ENCODE measurements at regions not wholly inside any gene's neighbourhood (a gene's known extent, or its start where the extent isn't known, plus 50 kb on each side); places are given as distances from the start of the nearest gene placed in this dataset.

GRCh38 chr18:74012954-74013630, 134.5 kb downstream of the FBXO15 start:
- intact Hi-C loops (cut with micrococcal nuclease; ENCODE audit: unreplicated experiment), result no loop called here
- no peak overlapping the region for H3K4me3 ChIP-seq (ENCODE audit: low read depth, low read length, poor library complexity, severe bottlenecking)
- H3K27me3 ChIP-seq (replicated peaks; ENCODE audit: insufficient read depth, low read depth, low read length, poor library complexity), result no peaks in the 10 kb centered on the region
- POLR2A ChIA-PET (ENCODE audit: low non-redundant PET), result no interaction called here
- no TSS peak for BruUV-seq (replicated peaks)
- CTCF ChIA-PET, result no interaction called here
- no peak for DNase-seq (ENCODE audit: low spot score)
- no peaks in the 10 kb centered on the region for H3K9me3 ChIP-seq (ENCODE audit: low read depth, low read length, poor library complexity, severe bottlenecking)
- no peak overlapping the region for H3K27ac ChIP-seq (ENCODE audit: low read depth, low read length, poor library complexity, severe bottlenecking)
- no peaks in the 10 kb centered on the region for H3K4me1 ChIP-seq (ENCODE audit: insufficient read depth, low read length, poor library complexity, severe bottlenecking)
- no peaks in the 10 kb centered on the region for H3K36me3 ChIP-seq (ENCODE audit: insufficient read depth, low read length, poor library complexity, severe bottlenecking)
- no peak for TF ChIP-seq EZH2 (IDR thresholded peaks at IDR 0.05; ENCODE audit: borderline replicate concordance, low read depth, low read length, poor library complexity, severe bottlenecking)
- no peak for TF ChIP-seq CTCF (conservative IDR thresholded peaks at IDR 0.05; ENCODE audit: low read depth, low read length)

- Histone ChIP-seq H3K36me3 (ENCODE audit: insufficient read depth, low read length, poor library complexity, severe bottlenecking) (no peaks in the 10 kb centered on the region), H3K4me1 (ENCODE audit: insufficient read depth, low read length, poor library complexity, severe bottlenecking) (no peaks in the 10 kb centered on the region), H3K27ac (ENCODE audit: low read depth, low read length, poor library complexity, severe bottlenecking) (no peak overlapping the region), H3K27me3 (replicated peaks; ENCODE audit: insufficient read depth, low read depth, low read length, poor library complexity) (no peaks in the 10 kb centered on the region), H3K4me3 (ENCODE audit: low read depth, low read length, poor library complexity, severe bottlenecking) (no peak overlapping the region), H3K9me3 (ENCODE audit: low read depth, low read length, poor library complexity, severe bottlenecking) (no peaks in the 10 kb centered on the region)
- CTCF ChIA-PET, result no interaction called here
- intact Hi-C loops (cut with micrococcal nuclease; ENCODE audit: unreplicated experiment), result no loop called here
- no peak for DNase-seq (ENCODE audit: low spot score)
- POLR2A ChIA-PET (ENCODE audit: low non-redundant PET), result no interaction called here
- TF ChIP-seq EZH2 (IDR thresholded peaks at IDR 0.05; ENCODE audit: borderline replicate concordance, low read depth, low read length, poor library complexity, severe bottlenecking) (no peak), CTCF (conservative IDR thresholded peaks at IDR 0.05; ENCODE audit: low read depth, low read length) (no peak)
- BruUV-seq (replicated peaks), result no TSS peak
These were observed 141.5 kb downstream of the FBXO15 start for GRCh38 chr18:74006143-74006542.

DNA sequence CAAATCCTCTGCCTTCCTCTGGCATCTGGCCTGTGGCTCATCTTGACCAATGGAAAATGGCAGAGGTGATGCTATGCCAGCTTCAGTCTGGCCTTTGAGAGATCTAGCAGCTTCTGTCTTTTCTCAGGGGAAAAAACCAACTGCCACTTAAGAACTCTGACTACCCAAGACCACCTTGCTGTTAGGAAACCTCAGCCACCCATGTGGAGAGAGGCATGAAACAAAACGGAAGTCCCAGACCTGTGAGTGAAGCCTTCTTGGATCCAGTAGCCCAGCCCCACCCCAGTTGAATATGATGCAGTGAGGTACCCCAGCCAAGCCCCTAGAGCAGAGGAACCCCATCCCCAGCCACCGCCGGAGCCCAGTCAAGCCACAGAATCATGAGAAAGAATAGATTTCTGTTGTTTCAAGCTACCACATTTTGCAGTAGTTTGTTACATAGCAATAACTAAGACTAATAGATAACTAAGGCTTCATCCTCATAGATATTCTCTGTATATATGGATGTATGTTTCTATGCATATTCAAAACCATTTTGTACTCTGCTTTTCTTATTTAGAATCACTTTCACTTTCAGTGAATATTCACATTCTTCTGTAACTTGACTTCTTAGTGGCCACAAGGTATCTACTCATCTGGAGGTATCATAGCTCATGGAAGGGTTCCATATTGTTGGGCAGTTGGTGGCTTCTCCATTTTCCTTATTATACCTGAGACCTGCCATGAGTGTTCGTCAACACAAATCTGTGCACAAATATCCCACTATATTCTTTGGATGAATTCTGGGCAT, 142.1 kb downstream of the FBXO15 start:
- DNase-seq (ENCODE audit: low spot score), result no peak
- CTCF ChIA-PET, result no interaction called here
- H3K4me1 ChIP-seq (ENCODE audit: insufficient read depth, low read length, poor library complexity, severe bottlenecking), result no peaks in the 10 kb centered on the region
- no peak for TF ChIP-seq CTCF (conservative IDR thresholded peaks at IDR 0.05; ENCODE audit: low read depth, low read length)
- no peak for TF ChIP-seq EZH2 (IDR thresholded peaks at IDR 0.05; ENCODE audit: borderline replicate concordance, low read depth, low read length, poor library complexity, severe bottlenecking)
- no peaks in the 10 kb centered on the region for H3K36me3 ChIP-seq (ENCODE audit: insufficient read depth, low read length, poor library complexity, severe bottlenecking)
- no peak overlapping the region for H3K27ac ChIP-seq (ENCODE audit: low read depth, low read length, poor library complexity, severe bottlenecking)
- no peaks in the 10 kb centered on the region for H3K27me3 ChIP-seq (replicated peaks; ENCODE audit: insufficient read depth, low read depth, low read length, poor library complexity)
- no TSS peak for BruUV-seq (replicated peaks)
- H3K4me3 ChIP-seq (ENCODE audit: low read depth, low read length, poor library complexity, severe bottlenecking), result no peak overlapping the region
- intact Hi-C loops (cut with micrococcal nuclease; ENCODE audit: unreplicated experiment), result no loop called here
- POLR2A ChIA-PET (ENCODE audit: low non-redundant PET), result no interaction called here
- H3K9me3 ChIP-seq (ENCODE audit: low read depth, low read length, poor library complexity, severe bottlenecking), result no peaks in the 10 kb centered on the region

All from A673 (cell line).